NCI-H345 treated with DMSO at 0.1 percent for 48 hours (cell line): ENCODE measurements at regions not wholly inside any gene's neighbourhood (a gene's known extent, or its start where the extent isn't known, plus 50 kb on each side); places are given as distances from the start of the nearest gene placed in this dataset.
A peak's percentile ranks its signal among the peaks of the same experiment; 100 is the strongest.

Experiments used
- DNase-seq: peaks from one replicate; lab custom pipeline; 2025; ENCODE audit not compliant: unreplicated experiment; lab: John Stamatoyannopoulos, UW

DNA sequence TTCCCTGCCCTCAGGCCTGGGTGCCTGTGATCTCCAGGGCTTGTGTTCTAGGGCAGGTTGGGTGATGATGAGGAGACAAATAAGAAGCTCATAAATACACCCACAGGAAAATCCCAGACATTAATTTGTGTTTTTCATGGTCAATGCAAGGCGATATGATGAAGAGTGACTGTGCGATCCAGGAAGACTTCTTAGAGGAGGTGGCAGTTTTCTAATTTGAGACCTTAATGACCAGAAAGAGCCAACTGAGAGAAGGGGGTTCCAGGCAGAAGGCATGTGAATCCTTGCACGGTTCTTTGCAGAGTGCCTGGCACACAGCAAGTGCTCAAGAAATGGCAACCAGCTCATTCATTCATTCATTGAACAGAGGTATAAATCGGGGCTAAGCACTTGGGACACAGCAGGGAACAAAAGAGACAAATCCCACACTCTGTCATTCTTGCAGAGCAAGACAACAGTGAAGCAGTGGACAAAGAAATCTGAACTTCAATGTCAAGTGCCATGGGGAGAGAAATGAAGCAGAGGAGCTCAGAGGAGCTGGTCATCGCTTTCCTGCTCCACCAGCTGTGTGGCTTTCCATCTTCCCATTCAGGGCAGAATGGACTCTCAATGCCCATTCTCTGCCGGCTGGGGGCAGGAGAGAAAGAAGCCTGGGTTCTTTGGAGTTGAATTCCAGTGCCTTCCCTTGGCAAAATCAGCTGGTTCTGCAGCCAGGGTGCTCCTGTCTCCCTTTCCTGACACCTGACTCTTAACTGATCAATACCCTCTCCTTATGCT, 128.3 kb downstream of the AACS start:
- DNase-seq: no peak

- DNase-seq: no peak
These were observed 129.0 kb downstream of the AACS start for GRCh38 chr12:125194163-125194773.

DNA sequence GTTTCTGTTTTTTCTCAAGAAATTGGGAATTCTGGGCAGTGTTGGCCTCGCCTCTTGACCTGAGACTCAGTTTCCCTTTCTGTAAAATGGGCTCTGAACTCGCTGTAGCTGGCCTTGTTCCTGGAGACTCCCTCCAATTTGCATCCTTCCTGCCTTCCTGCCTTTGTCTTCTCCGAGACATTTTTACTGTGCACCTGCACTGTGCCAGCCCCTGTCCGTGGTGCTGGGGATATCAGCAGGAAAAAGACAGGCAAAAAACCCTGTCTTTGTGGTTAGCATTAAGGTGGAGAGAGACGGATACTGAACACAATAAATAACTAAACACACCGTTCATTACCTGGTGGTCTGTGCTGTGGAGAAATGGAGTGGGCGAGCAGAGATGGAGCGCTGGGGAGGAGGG, 129.8 kb downstream of the AACS start:
- DNase-seq: no peak

- no peak for DNase-seq
These were observed 132.1 kb downstream of the AACS start for GRCh38 chr12:125197326-125197725.

- no peak for DNase-seq
These were observed 133.4 kb downstream of the AACS start for GRCh38 chr12:125198652-125199051.

- DNase-seq: no peak
These were observed 135.9 kb downstream of the AACS start for GRCh38 chr12:125201090-125201489.

GRCh38 chr12:125201940-125202339, 136.7 kb downstream of the AACS start:
- no peak for DNase-seq

GRCh38 chr12:125202421-125202820, 137.2 kb downstream of the AACS start:
- DNase-seq: no peak

- no peak for DNase-seq
These were observed 138.0 kb downstream of the AACS start for GRCh38 chr12:125203145-125203765.

DNA sequence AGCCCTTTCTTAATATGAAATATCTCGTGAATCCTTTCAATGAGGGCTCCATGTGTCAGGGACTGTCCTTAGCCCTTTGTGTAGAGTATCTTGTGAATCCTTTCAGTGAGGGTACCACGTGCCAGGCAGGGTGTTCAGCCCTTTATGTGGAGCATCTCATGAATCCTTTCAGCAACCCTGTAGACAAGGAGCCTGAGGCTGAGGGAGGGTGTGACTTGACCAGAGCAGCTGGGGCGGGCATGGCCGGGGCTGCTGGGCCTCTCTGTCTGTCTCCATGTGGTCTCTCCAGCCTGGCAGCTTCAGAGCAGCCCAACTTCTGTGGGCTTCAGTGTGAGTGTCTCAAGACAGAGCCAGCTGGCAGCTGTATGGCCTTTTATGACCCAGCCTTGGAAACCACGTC, 140.2 kb downstream of the AACS start:
- DNase-seq: no peak

- DNase-seq: no peak
These were observed 141.5 kb downstream of the AACS start for GRCh38 chr12:125206711-125207110.

- DNase-seq: no peak
These were observed 143.1 kb downstream of the AACS start for GRCh38 chr12:125208334-125208733.

DNA sequence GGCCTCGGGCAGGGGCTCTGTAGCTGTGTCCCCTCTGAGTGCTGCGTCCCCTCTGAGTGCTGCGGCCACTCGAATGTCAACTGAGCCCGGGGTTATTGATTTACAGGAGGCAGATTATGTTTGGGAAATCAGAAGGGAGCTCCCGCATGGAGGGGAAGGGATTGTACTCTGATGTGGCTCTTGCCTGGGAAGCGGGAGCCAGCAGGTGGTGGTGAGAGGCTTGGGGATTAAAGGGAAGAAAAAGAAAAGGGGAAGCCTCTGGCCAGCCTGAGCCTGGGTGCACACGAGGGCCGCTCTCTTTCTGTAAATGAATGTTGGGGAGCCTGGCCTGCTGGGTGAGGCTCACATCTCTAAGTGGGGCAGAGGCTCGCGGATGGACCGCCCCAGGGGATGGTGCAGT, 143.7 kb downstream of the AACS start:
- no peak for DNase-seq

DNA sequence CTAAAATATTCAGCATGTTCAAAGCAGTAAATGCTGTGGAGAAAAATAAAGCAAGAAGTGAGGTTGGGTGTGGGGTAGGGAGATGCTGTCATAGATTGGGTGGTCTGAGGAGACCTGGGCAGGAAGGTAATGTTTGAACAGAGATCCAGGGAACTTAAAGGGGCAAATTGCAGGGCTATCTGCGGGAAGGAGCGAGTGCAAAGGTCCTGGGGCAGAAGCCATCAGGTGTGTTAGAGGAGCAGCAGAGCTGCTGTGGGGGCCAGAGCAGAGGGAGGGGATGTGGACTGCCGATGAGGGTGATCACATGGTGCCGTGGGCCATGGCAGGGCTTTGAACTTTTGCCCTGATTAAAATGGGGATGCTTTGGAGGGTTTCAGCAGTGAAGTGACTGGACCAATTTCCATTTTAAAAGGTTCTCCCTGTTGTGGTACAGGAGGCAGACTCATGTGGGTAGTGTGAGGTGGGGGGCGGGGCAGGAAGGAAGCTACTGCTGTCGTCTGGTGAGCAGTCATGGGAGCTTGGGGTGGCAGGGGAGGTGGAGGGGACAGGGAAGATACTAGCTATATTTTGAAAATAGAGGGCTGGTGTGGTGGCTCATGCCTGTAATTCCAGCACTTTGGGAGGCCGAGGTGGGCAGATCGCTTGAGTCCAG, 145.0 kb downstream of the AACS start:
- no peak for DNase-seq

GRCh38 chr12:125211464-125211863, 146.2 kb downstream of the AACS start:
- no peak for DNase-seq

DNA sequence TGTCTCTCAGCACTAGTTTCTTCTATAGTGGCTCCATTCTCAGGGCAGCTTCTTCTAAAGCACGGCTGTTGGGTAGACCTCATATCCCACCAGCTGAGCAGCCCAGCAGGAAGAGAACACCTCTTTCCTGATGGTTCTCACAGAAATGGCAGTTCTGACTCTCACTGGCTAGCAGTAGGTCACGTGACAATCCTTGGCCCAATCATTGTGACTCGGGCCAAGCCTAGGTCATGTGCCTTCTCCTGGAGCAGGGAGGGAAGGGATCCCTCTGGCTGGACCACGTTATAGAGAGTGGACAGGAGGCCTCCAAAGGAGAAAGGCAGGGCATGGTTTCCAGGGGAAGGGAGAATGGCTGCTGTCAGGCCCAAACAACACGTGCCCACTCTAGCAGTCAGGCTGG, 149.1 kb downstream of the AACS start:
- DNase-seq: no peak

GRCh38 chr12:125216756-125217155, 151.5 kb downstream of the AACS start:
- DNase-seq: no peak

GRCh38 chr12:125217308-125217707, 152.1 kb downstream of the AACS start:
- no peak for DNase-seq

DNA sequence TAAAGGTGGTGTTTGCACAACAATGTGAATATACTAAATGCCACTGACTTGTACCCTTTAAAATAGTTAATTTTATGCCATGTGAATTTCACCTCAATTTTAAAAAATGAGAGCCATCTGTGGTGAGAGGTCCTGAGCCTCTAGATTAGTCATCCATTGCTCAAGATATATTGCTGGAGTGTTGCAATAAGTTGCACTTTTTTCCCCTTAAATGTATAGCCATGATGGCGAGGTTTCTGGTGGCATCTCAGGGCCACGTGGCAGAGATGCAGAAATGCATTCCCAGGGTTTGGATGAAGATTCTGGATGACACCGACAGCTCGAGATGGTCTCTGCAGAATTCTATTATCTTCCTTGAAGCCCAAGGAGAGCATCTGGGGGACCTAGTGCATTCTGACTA, 153.7 kb downstream of the AACS start:
- DNase-seq: no peak

DNA sequence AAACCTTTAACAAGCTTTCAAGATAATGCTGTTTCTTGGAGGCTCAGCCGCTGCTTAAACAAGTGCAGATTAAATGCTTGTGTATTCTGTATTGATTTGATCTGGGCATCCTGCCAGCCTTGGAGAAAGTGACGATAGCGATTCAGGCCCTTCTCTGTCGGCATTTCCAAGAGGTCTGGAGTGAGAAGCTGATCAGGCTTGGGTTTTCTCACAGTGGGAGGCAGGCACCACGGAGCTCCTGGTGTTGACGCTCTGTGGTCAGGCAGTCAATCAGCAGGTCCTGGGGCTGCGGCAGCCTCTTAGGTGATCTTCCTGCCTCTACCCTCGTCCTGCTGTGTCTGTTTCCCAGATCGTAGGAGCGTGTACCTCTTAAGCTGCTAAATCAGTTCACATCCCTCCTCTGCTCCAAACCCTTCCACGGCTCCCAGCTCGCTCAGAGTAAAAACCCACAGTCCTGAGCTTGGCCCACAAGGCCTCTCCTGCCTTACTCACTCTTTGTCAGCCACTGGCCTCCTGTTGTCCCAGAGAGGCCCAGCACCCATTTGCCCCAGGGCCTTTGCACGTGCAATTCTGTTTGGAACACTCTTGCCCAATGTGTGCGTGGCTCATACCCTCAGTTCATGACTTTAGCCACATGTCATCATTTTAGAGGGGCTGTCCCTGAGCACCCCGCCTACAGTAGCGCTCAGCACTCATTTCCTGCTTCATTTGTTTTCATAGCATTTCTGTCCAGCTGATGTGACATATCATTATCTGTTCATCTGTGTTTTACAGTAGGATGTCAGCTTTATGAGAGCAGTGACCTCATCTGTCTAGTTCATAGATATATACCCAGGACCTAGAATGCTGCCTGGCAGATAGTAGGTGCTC, 155.4 kb downstream of the AACS start:
- DNase-seq: peak; percentile 41

DNA sequence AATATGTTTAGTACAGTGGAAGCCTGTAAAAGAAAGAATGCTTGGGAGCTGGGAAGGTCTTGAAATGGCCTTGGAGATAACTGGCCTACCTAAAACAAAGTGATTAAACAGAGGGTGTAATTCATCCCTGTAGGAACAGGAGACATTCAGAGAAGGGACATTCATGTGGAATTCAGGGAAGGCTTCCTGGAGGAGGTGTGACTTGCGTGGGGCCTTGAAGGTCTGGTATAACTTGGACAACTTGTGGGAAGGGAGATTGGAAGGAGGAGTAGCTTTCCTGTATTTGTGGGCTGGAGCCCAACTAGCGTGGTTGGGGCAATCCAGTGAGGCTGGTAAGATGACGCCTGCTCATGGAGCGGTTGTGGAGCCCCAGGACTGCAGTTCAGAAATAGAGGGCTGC, 156.4 kb downstream of the AACS start:
- no peak for DNase-seq
